DND-41 (cell line): ENCODE measurements at regions not wholly inside any gene's neighbourhood (a gene's known extent, or its start where the extent isn't known, plus 50 kb on each side); places are given as distances from the start of the nearest gene placed in this dataset.

Experiments
- ATAC-seq: fragments of 200-7000 bp; cut with Tn5 transposase; 3 replicates; pipeline ENCODE4 v1.9.1; 2021; ENCODE audit warnings: low read depth; ENCODE audit not compliant: insufficient read depth
- DNase-seq: peaks from one replicate; pipeline ENCODE4 v3.0.0-alpha.2; 2020
- H2AFZ ChIP-seq: 2 replicates; pipeline ENCODE4 v1.6.0; 2012; ENCODE audit warnings: low read depth, low read length
- H3K27ac ChIP-seq: 2 replicates; pipeline ENCODE4 v1.5.1; 2012; ENCODE audit warnings: low read length, inconsistent platforms
- H3K27me3 ChIP-seq: fragments of 200-600 bp; sonication (generic); 2 replicates; pipeline ENCODE4 v1.6.0; 2012; ENCODE audit warnings: low read length, mild to moderate bottlenecking, inconsistent platforms; ENCODE audit not compliant: insufficient read depth, poor library complexity
- H3K36me3 ChIP-seq: 2 replicates; pipeline ENCODE4 v1.5.1; 2012; ENCODE audit warnings: low read length, inconsistent platforms; ENCODE audit not compliant: insufficient read depth
- H3K4me1 ChIP-seq: 2 replicates; pipeline ENCODE4 v1.5.1; 2012; ENCODE audit warnings: mild to moderate bottlenecking, low read length; ENCODE audit not compliant: insufficient read depth
- H3K4me2 ChIP-seq: 2 replicates; pipeline ENCODE4 v1.6.0; 2012; ENCODE audit warnings: mild to moderate bottlenecking, moderate library complexity, low read length, inconsistent platforms; ENCODE audit not compliant: insufficient read depth
- H3K4me3 ChIP-seq, 2 experiments: fragments of 200-600 bp in 1 of 2; shearing (Covaris generic) in 1 of 2; 2 replicates each; pipeline ENCODE4 v1.5.1; 2012 to 2016; ENCODE audit warnings: inconsistent platforms in 2 of 2, low read length in 2 of 2, mild to moderate bottlenecking in 2 of 2, low read depth in 1 of 2, moderate library complexity in 1 of 2
- H3K79me2 ChIP-seq: 2 replicates; pipeline ENCODE4 v1.6.0; 2012; ENCODE audit warnings: low read length, inconsistent platforms; ENCODE audit not compliant: insufficient read depth
- H3K9ac ChIP-seq: 2 replicates; pipeline ENCODE4 v1.6.0; 2012; ENCODE audit warnings: low read depth, mild to moderate bottlenecking, inconsistent platforms, low read length, moderate library complexity
- H3K9me3 ChIP-seq: 2 replicates; pipeline ENCODE4 v1.5.1; 2012; ENCODE audit warnings: low read length, moderate library complexity, mild to moderate bottlenecking, inconsistent platforms; ENCODE audit not compliant: insufficient read depth, severe bottlenecking
- H4K20me1 ChIP-seq: 2 replicates; pipeline ENCODE4 v1.6.0; 2012; ENCODE audit warnings: low read length; ENCODE audit not compliant: insufficient read depth
- EZH2 ChIP-seq: IDR thresholded peaks from 3 replicates; pipeline ENCODE4 v1.6.1; 2012; ENCODE audit warnings: borderline replicate concordance, low read depth, mild to moderate bottlenecking, moderate library complexity, low read length, inconsistent platforms; ENCODE audit not compliant: severe bottlenecking
- TF ChIP-seq, protein P1 (sequence below): IDR thresholded peaks from 2 replicates; pipeline ENCODE4 v1.5.1; 2012; ENCODE audit warnings: borderline replicate concordance, low read length, moderate library complexity, mild to moderate bottlenecking; ENCODE audit not compliant: poor library complexity, severe bottlenecking; ENCODE audit errors: extremely low read depth

DNA sequence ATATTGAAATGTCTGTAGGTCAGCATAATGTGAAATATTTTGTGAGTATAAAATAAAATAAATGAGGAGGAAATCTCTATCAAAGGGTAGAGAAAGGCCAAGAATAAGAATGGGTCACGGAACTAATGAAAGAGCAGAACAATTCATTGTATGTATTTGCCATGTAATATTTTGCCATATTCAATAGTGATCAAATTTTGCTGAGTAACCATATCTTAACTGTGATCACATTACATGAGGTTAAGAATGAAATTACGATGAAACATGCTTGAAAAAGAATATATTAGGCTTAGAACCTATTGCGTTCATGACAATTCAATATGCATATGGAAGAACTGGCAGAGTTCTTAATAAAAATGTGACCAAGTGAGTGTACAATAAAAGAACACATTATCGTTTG, 437.2 kb upstream of the NRXN1 start:
- no peaks in the 10 kb centered on the region for H3K27me3 ChIP-seq
- no peak overlapping the region for H3K27ac ChIP-seq
- H3K4me2 ChIP-seq, result no peak overlapping the region
- DNase-seq (no peak), ATAC-seq (no peak)
- H3K9me3 ChIP-seq, result no peaks in the 10 kb centered on the region
- H2AFZ ChIP-seq, result no peak overlapping the region
- no peak overlapping the region for H3K4me3 ChIP-seq
- H3K9ac ChIP-seq, result no peak overlapping the region
- TF ChIP-seq, protein P1, sequence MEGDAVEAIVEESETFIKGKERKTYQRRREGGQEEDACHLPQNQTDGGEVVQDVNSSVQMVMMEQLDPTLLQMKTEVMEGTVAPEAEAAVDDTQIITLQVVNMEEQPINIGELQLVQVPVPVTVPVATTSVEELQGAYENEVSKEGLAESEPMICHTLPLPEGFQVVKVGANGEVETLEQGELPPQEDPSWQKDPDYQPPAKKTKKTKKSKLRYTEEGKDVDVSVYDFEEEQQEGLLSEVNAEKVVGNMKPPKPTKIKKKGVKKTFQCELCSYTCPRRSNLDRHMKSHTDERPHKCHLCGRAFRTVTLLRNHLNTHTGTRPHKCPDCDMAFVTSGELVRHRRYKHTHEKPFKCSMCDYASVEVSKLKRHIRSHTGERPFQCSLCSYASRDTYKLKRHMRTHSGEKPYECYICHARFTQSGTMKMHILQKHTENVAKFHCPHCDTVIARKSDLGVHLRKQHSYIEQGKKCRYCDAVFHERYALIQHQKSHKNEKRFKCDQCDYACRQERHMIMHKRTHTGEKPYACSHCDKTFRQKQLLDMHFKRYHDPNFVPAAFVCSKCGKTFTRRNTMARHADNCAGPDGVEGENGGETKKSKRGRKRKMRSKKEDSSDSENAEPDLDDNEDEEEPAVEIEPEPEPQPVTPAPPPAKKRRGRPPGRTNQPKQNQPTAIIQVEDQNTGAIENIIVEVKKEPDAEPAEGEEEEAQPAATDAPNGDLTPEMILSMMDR, result no peak
- no peak for TF ChIP-seq EZH2
- H3K4me1 ChIP-seq, result no peaks in the 10 kb centered on the region
- no peaks in the 10 kb centered on the region for H4K20me1 ChIP-seq
- no peaks in the 10 kb centered on the region for H3K79me2 ChIP-seq
- H3K36me3 ChIP-seq, result no peaks in the 10 kb centered on the region

DNA sequence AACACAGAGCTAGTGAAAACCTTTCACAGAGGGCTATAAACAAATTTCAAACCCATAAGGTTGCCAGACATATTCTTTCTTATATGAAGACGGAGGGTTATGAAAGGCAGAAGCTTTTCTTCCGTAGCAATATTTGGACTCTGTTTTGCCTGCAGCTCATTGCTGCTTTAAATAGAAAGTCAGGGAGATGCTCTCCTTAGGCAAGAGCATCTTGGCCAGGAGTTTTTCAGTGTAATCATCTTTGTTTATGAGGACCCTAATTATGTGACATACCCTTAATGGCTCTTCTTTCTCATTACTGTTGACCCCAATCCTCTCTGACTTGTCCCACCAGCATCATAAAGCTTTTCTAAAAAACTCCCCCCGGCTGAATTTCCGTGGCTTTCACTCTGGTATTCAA, 433.4 kb upstream of the NRXN1 start:
- H3K4me2 ChIP-seq, result no peak overlapping the region
- no peak overlapping the region for H3K9ac ChIP-seq
- H3K27ac ChIP-seq, result no peak overlapping the region
- ATAC-seq (no peak), DNase-seq (no peak)
- H3K27me3 ChIP-seq, result no peaks in the 10 kb centered on the region
- H3K4me1 ChIP-seq, result no peaks in the 10 kb centered on the region
- TF ChIP-seq EZH2, result no peak
- TF ChIP-seq, protein P1, result no peak
- H3K4me3 ChIP-seq, result no peak overlapping the region
- no peaks in the 10 kb centered on the region for H4K20me1 ChIP-seq
- no peaks in the 10 kb centered on the region for H3K9me3 ChIP-seq
- H3K36me3 ChIP-seq, result no peaks in the 10 kb centered on the region
- H2AFZ ChIP-seq, result no peak overlapping the region
- no peaks in the 10 kb centered on the region for H3K79me2 ChIP-seq

DNA sequence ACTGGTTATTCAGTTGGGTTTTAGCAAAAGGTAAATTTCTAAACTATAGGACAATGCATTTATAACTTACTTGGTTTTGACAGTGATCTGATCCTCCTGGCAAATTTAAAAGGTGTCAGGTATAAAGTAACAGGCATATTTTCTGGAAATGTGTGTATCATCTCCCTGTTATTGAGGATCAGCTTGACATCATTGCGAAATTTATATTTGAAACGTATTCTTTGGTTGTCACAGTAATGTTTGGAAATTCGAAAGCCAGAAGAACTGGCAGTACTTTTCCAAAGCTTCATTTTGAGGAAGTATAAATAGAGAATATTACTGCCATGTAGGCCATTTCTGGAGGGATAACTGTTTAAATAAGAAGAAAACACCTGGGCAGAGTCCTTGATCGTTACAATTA, 422.2 kb upstream of the NRXN1 start:
- H3K9me3 ChIP-seq, result no peaks in the 10 kb centered on the region
- no peak overlapping the region for H3K4me3 ChIP-seq
- no peaks in the 10 kb centered on the region for H3K79me2 ChIP-seq
- TF ChIP-seq, protein P1, result no peak
- TF ChIP-seq EZH2, result no peak
- no peaks in the 10 kb centered on the region for H3K4me1 ChIP-seq
- DNase-seq (no peak), ATAC-seq (no peak)
- no peak overlapping the region for H3K4me2 ChIP-seq
- H3K36me3 ChIP-seq, result no peaks in the 10 kb centered on the region
- no peaks in the 10 kb centered on the region for H3K27me3 ChIP-seq
- H3K27ac ChIP-seq, result no peak overlapping the region
- H4K20me1 ChIP-seq, result no peaks in the 10 kb centered on the region
- H2AFZ ChIP-seq, result no peak overlapping the region
- H3K9ac ChIP-seq, result no peak overlapping the region

DNA sequence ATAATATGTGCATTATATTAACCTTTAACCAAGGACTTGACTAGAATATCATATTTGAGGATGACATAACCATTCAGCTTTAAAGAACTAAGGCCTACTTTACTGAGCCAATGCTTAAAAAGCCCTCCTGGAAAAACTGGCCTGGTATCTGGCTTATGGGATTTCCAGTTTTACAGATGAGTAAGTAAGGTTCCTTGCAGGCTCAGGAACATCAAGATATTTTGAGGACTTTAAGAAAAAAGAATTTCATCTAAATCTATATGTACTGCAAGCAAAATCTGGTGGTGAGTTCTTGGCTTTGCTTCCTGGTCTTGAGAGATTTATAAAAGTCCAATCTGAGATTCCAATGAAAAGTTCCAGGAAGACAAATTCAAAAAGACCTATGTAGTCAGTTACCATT, 417.0 kb upstream of the NRXN1 start:
- no peaks in the 10 kb centered on the region for H3K27me3 ChIP-seq
- no peak overlapping the region for H3K4me3 ChIP-seq
- no peak overlapping the region for H2AFZ ChIP-seq
- no peak overlapping the region for H3K4me2 ChIP-seq
- no peaks in the 10 kb centered on the region for H3K9me3 ChIP-seq
- DNase-seq, result no peak
- no peak for TF ChIP-seq EZH2
- TF ChIP-seq, protein P1, result no peak
- no peak overlapping the region for H3K27ac ChIP-seq
- no peaks in the 10 kb centered on the region for H3K4me1 ChIP-seq
- H3K36me3 ChIP-seq, result no peaks in the 10 kb centered on the region
- no peak overlapping the region for H3K9ac ChIP-seq
- no peak for ATAC-seq
- H4K20me1 ChIP-seq, result no peaks in the 10 kb centered on the region
- no peaks in the 10 kb centered on the region for H3K79me2 ChIP-seq
